GM21367 (cell line): ENCODE measurements at regions not wholly inside any gene's neighbourhood (a gene's known extent, or its start where the extent isn't known, plus 50 kb on each side); places are given as distances from the start of the nearest gene placed in this dataset.

Experiments
- ATAC-seq: cut with Tn5 transposase; IDR thresholded peaks from one replicate; pipeline ENCODE4 v1.9.1; 2021; ENCODE audit not compliant: unreplicated experiment

DNA sequence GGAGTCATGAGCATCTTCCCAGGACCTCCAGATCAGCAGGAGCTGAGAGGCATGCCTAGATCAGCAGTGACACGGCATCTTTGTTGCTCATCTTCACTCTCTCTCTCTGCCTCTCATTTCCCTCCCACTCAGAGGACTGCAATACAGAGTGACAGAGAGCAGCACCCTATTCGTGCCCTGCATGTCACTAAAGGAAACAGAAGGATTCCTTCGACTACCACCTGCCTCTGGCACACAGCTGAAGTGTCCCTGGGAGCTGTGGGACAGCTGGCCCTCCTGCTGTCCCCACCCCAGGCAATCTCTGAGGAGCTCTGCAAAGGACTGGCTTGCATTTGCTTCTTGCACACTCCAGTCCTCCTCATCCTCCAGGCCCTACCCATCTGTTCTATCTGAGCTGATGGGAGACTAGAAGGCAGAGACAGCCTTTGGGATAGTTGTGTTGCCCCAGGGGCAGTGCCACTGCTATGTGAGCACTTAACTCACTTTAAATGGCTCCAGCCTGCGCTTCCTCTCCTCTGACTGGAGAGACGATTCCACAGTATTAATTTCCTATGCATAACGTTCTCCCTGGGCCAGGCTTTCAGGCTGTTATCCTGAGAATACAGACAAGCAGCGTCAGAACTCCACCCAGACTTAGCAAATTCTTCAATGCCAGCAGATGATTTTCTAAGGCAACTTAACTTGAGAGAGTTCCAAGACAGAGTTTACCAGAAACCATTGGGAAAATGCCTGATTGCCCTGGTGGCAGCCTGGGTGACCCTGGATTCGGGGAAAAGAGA lies 167.6 kb upstream of the MAP1B start:
- ATAC-seq: no peak

GRCh38 chr5:71943874-71944273 lies 163.4 kb upstream of the MAP1B start:
- ATAC-seq: no peak

DNA sequence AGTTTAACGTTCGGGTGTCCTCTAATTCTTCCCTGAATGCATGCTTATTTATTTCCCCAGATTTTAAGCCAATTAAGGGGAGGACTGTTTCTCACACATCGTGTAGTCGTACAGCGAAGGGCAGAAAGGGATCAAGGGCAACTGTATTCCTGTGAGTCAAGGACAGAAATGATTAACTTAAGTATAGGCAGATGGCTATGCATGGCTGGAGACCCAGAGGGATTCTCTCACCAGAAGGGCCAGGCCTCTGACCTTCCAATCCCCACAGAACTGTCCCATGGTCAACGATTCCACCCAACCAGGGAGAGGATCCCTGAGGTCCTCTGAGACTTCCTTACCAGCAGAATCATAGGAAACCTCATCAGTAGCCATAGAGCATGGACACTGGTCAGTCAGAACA lies 161.8 kb upstream of the MAP1B start:
- ATAC-seq: no peak

GRCh38 chr5:71946343-71947030 lies 160.8 kb upstream of the MAP1B start:
- ATAC-seq: no peak

DNA sequence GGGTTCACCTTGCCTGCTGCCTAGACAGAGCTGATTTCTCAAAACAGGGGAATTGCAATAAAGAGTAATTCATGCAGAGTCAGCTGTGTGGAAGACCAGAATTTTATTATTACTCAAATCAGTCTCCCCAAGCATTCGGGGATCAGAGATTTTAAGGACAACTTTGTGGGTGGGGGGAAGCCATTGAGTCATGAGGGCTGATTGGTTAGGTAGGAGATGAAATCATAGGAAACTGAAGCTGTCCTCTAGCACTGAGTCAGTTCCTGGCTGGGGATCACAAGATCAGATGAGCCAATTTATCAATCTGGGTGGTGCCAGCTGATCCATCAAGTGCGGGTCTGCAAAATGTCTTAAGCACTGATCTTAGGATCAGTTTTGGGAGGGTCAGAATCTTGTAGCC lies 159.1 kb upstream of the MAP1B start:
- ATAC-seq: no peak

DNA sequence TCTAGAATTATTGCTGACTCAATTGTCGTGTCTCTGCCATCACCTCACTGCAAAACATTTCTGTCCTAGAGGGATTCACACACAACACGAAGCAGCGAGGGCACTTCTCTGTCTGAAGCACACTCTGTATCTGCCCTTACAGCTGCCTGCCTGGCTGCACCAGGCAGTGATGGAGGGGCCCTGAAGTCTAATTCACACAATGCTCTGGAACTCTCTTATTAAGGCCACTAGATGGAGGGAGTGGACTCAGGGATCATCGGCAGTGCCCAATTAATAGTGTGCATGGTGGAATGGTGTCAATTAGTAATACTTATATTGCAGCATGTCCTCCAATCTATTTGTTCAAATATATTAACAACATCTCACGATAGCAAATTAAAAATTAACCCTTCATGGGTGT lies 157.5 kb upstream of the MAP1B start:
- ATAC-seq: no peak

DNA sequence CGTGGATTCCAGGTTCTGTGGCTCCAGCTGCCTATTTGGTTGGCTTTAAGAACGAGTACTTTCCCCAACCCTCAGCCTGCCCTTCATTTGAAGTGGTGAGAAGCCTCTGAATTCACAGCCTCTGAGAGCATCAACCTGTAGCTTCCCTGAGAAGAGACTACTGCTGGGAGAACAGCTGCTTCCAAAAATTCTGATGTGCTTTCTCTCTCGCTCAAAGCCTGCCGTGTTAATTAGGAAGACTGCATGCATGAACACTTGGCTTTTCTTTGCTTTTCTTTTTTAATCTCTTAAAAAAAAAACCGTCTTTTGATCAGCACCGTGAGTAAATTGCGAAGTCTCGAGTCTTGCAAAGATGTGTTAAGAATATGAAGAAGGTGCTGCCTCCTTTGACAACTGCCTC lies 153.4 kb upstream of the MAP1B start:
- no peak for ATAC-seq

DNA sequence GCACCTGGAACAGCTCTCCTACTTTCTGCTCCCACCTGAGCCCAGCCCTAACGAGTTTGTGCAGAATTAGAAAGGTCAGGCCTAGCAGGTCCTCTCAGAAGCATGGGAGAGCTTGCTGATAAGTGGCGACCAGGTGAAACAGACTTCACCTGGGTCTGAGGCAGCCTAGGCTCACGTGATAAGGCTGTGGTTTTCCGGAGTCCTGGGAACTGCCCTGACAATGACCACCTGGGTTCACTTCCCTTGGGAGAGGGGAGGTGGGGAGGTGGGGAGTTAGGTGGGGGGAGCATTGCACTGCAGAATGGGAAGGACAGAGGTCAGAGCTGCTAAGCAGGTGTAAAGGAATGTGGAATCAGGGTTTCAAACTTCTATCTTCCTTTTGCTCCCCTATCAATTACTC lies 152.9 kb upstream of the MAP1B start:
- ATAC-seq: no peak

DNA sequence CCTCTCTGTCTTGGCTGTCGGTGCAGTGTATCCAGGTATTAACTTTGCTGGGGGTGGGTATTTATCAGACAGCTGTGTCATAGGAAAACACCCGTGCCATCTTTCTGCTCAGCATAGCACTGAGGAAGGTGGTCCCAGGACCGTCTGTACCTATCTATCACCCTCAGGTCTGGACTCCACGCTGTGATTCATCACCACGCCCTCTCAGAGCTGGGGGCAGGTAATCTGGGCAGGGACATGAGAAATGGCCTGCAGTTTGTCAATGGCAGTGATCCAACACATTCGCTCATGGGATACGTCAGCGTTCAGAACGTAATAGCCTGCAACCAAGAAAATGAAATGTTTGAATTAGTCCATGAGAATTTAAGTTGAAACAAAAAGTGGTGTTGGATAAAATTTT lies 151.6 kb upstream of the MAP1B start:
- no peak for ATAC-seq

GRCh38 chr5:71957292-71957898 lies 149.9 kb upstream of the MAP1B start:
- no peak for ATAC-seq

GRCh38 chr5:71960195-71960594 lies 147.1 kb upstream of the MAP1B start:
- ATAC-seq: no peak

GRCh38 chr5:71961786-71962185 lies 145.5 kb upstream of the MAP1B start:
- ATAC-seq: no peak

GRCh38 chr5:71969460-71969859 lies 137.8 kb upstream of the MAP1B start:
- no peak for ATAC-seq

GRCh38 chr5:71971862-71972261 lies 135.4 kb upstream of the MAP1B start:
- no peak for ATAC-seq

DNA sequence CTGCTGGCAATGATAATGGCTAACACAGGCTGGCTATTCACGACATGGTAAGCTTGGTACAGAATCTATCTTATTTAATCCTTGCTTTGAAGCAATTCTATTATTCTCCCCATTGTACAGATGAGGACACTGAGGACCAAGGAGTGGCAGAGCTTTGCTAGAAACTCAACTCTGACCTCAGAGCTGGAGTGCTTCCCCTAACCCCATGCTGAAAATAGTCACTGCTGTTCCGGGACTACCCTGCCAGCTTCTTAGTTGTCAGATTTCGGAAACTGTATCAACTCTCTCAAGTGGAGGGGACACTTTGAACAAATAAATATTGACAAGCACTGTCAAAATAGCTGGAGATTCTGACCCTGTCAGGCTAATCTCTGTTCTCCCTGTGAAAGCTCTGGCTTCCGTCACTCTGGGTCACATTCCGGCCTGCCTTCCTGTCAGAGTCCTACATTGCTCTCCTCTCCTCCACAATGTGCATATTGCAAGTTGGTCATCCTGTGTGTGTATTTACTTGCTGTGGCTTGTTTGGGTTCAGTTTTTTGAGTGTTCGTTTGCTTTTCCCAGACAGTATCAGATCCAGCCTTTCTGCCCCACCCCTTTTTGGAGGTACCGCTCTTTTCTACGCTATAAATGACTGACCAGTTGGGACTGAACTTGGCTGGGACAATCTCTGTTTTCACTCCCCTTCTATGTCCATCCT lies 134.3 kb upstream of the MAP1B start:
- no peak for ATAC-seq

DNA sequence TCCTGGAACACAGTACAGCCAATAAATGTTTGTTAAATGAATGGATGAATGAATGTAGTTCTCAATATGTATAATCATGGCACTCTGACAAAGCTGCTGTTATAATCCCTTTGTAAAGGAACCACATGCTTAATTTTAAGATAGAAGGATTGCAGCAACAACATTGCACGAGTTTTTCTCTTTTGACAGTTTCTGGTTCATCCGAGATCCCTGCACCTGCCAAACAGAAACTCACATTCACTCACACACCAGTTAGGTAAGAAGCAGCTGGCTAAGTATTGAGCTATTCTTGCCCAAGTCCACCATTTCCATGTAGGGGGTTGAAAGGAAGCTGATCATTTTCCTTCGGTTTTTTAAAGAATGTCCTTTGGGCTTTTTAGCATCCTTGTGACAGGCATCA lies 133.7 kb upstream of the MAP1B start:
- ATAC-seq: no peak

DNA sequence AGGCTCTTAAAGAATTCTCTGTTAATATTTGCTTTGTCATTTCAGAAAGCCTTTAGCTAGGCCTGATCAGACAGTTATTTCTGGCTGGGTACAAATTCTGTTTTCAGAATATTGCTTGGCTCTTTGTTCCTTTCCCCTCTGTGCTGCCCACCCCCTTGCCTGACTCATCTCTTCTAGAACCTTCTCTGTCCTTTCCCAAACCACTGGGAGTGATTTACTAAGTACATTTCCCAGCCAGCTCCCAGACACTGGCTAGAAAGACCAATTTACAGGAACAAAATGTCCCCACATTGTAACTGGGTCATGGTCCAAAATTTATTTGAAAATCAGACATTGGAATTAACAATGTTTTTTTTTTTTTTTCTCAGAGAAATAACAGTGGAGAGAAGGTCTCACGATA lies 133.1 kb upstream of the MAP1B start:
- ATAC-seq: no peak

GRCh38 chr5:71974622-71975021 lies 132.7 kb upstream of the MAP1B start:
- no peak for ATAC-seq

DNA sequence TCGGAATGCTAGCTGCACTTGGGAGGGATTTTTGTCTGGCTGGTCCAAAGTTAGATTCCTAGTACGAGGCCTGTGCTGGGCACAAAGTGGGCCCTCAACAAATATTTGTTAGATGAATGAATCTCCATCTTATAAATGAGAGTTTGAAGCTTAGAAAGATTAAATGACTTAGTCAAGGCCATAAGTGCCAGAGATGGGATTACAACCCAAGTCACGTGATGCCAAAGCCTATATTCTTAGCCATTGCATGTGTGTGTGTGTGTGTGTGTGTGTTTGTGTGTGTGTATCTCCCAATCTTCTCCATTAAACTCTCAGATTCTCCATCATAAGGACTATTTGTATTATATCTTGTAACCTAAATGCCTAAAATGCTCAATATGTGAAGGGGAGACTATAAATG lies 130.8 kb upstream of the MAP1B start:
- ATAC-seq: no peak

- ATAC-seq: no peak
Observed at GRCh38 chr5:71977311-71977710, 130.0 kb upstream of the MAP1B start.

GRCh38 chr5:71978216-71978615 lies 129.1 kb upstream of the MAP1B start:
- no peak for ATAC-seq
